ENCODE measurements at regions not wholly inside any gene's neighbourhood (a gene's known extent, or its start where the extent isn't known, plus 50 kb on each side); places are given as distances from the start of the nearest gene placed in this dataset.

DNA sequence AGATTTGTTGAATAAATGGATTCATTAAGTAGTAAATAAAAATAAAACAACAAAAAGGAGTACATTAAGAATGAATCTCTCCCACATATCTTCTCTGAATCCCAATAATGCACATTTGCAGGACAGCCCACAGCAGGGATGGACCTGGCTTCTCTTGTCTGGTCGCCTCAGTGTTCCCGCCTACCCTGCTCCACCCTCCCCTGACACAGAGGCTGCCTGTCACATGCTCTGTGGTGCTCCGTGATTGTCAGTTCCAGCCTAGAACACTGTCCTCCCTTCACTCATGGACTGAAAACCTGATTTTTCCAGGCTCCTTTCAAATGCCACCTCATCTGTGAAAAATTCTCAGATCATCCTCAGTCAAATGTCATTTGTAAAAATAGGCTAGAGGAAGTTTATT is 94.5 kb upstream of the GPR12 start:
- H4K8ac ChIP-seq (replicated peaks; ENCODE audit: insufficient read length, low read depth, low read length), result no peak overlapping the region
- no peak overlapping the region for H2AFZ ChIP-seq (ENCODE audit: low read length)
- H3K4me1 ChIP-seq (ENCODE audit: insufficient read depth, low read length), result no peaks in the 10 kb centered on the region
- H3T11ph ChIP-seq (ENCODE audit: low read length), result no peak overlapping the region
- no peaks in the 10 kb centered on the region for H3K27me3 ChIP-seq (ENCODE audit: insufficient read depth, low read length)
- H2AK5ac ChIP-seq (ENCODE audit: insufficient read length, low read length), result no peak overlapping the region
- no peak overlapping the region for H2BK5ac ChIP-seq (ENCODE audit: insufficient read length, low read length)
- H3K27ac ChIP-seq (ENCODE audit: insufficient read length, low read depth, low read length), result no peak overlapping the region
- no peak for DNase-seq
- H3K14ac ChIP-seq (ENCODE audit: insufficient read depth, low read length), result no peak overlapping the region
- H3K9ac ChIP-seq (ENCODE audit: extremely low read depth, insufficient read length, low read length), result no peak overlapping the region
- no peak overlapping the region for H3K4ac ChIP-seq (ENCODE audit: low read depth, low read length)
- no peak overlapping the region for H4K91ac ChIP-seq (ENCODE audit: insufficient read length, low read depth, low read length)
- H3K79me1 ChIP-seq (ENCODE audit: insufficient read depth, low read depth, low read length, poor library complexity, severe bottlenecking), result no peaks in the 10 kb centered on the region
- H3K23ac ChIP-seq (ENCODE audit: insufficient read length, low read depth, low read length), result no peak overlapping the region
- H2BK20ac ChIP-seq (ENCODE audit: low read depth, low read length, poor library complexity, severe bottlenecking), result no peak overlapping the region
- no peak overlapping the region for H3K56ac ChIP-seq (ENCODE audit: insufficient read length, low read depth, low read length)
- no peak overlapping the region for H3K27ac Mint-ChIP-seq
- H3K9me3 Mint-ChIP-seq, result peaks cover 0 to 3% of the 10 kb centered on the region in 2 experiments; a peak in 2 of 5 replicates
- no peak overlapping the region for H3K4me3 Mint-ChIP-seq
- no peak overlapping the region for H4K5ac ChIP-seq (ENCODE audit: insufficient read length, low read depth, low read length)
- no peaks in the 10 kb centered on the region for H4K20me1 ChIP-seq (ENCODE audit: control insufficient read depth, insufficient read depth, insufficient read length)
- H3K4me1 Mint-ChIP-seq, result peaks cover 10 to 17% of the 10 kb centered on the region in 2 experiments
- peaks cover 3% of the 10 kb centered on the region for H3K27me3 Mint-ChIP-seq (ENCODE audit: low read depth)
- no peak overlapping the region for H3K4me2 ChIP-seq (ENCODE audit: insufficient read depth, insufficient read length, low read length)
- no peak overlapping the region for H2BK15ac ChIP-seq (ENCODE audit: low read depth, low read length)
- no peaks in the 10 kb centered on the region for H3K23me2 ChIP-seq (ENCODE audit: insufficient read length, low read depth, low read length, poor library complexity, severe bottlenecking)
- no peak for TF ChIP-seq CTCF (conservative IDR thresholded peaks at IDR 0.05)
- H2BK120ac ChIP-seq (ENCODE audit: low read depth, low read length, poor library complexity, severe bottlenecking), result no peak overlapping the region
- no peaks in the 10 kb centered on the region; a peak in 2 of 7 replicates for H3K36me3 Mint-ChIP-seq (ENCODE audit: insufficient read depth in 1 of 3, low read depth in 3 of 3)
- H3K79me2 ChIP-seq (ENCODE audit: insufficient read depth, low read length), result no peaks in the 10 kb centered on the region
- H3K18ac ChIP-seq (ENCODE audit: insufficient read length, low read depth, low read length), result no peak overlapping the region
- no peaks in the 10 kb centered on the region for H3K9me3 ChIP-seq (ENCODE audit: control insufficient read depth, low read depth, low read length)
- H2BK12ac ChIP-seq (ENCODE audit: insufficient read length, low read depth, low read length), result no peak overlapping the region
- WGBS (ENCODE audit: extremely low coverage, insufficient read length, low lambda C conversion rate), result no CpG with 5 or more reads among the region's 3 CpGs
